Prostate gland (tissue), 2 donors: ENCODE measurements at regions not wholly inside any gene's neighbourhood (a gene's known extent, or its start where the extent isn't known, plus 50 kb on each side); places are given as distances from the start of the nearest gene placed in this dataset.

Experiments
- DNase-seq: peaks from one replicate; pipeline ENCODE4 v3.0.0-alpha.2; 2019; ENCODE audit warnings: low spot score
- H3K27ac ChIP-seq, 2 donors: fragments of 200-600 bp; sonication (generic); 2 replicates each; pipeline ENCODE4 v1.5.1; 2017 to 2019
- H3K27me3 ChIP-seq: fragments of 200-600 bp; sonication (generic); replicated peaks from 2 replicates; pipeline ENCODE4 v1.5.1; 2019; ENCODE audit not compliant: insufficient read depth
- H3K36me3 ChIP-seq, 2 donors: fragments of 200-600 bp; sonication (generic); 1 replicate in 1 of 2; 2 replicates in 1 of 2; pipeline versions ENCODE4 v1.5.1 to v1.8.1; 2017 to 2019
- H3K4me1 ChIP-seq: fragments of 200-600 bp; sonication (generic); replicated peaks from 2 replicates; pipeline ENCODE4 v1.5.1; 2019
- H3K4me3 ChIP-seq, 2 donors: fragments of 200-600 bp; sonication (generic); 2 replicates each; pipeline ENCODE4 v1.5.1; 2017 to 2019
- H3K9me3 ChIP-seq: fragments of 200-600 bp; sonication (generic); 2 replicates; pipeline ENCODE4 v1.5.1; 2017
- CTCF ChIP-seq, 4 experiments: fragments of 200-600 bp in 2 of 4; fragments of 450-650 bp in 2 of 4; sonication (generic) in 2 of 4; IDR thresholded peaks; 1 replicate in 3 of 4; 2 replicates in 1 of 4; pipeline ENCODE4 v1.5.1; 2016 to 2019; ENCODE audit warnings: antibody characterized with exemption in 4 of 4, mild to moderate bottlenecking in 2 of 4, moderate library complexity in 2 of 4
- POLR2A ChIP-seq: fragments of 450-650 bp; IDR thresholded peaks from one replicate; pipeline ENCODE4 v1.6.1; 2016; ENCODE audit warnings: antibody characterized with exemption, mild to moderate bottlenecking
- POLR2AphosphoS5 ChIP-seq: sonication (generic); formaldehyde crosslinking; IDR thresholded peaks from one replicate; pipeline ENCODE4 v1.6.1; 2017; ENCODE audit warnings: antibody characterized with exemption
- WGBS: methylation state at CpG from one replicate; pipeline ENCODE4 v1.1.5; 2018; 5-methylcytosine and 5-hydroxymethylcytosine counted together
- intact Hi-C: fragments of 100-400 bp; cut with DNase I; formaldehyde crosslinking; loops from one replicate; pipeline ENCODE4 v1.14.2; 2022

- intact Hi-C loops: no loop called here
- no peak for DNase-seq
- TF ChIP-seq CTCF (IDR thresholded peaks at IDR 0.05) (no peak), POLR2A (no peak), POLR2AphosphoS5 (no peak)
- Histone ChIP-seq H3K4me1 (no peaks in the 10 kb centered on the region), H3K36me3 (no peaks in the 10 kb centered on the region), H3K9me3 (no peaks in the 10 kb centered on the region), H3K27me3 (no peaks in the 10 kb centered on the region), H3K4me3 (no peak overlapping the region), H3K27ac (no peak overlapping the region)
- 41% methylated on average over 1 of the region's 1 CpG for WGBS
Observed at GRCh38 chr1:82819234-82819633, 1018.5 kb downstream of the ADGRL2 start.

DNA sequence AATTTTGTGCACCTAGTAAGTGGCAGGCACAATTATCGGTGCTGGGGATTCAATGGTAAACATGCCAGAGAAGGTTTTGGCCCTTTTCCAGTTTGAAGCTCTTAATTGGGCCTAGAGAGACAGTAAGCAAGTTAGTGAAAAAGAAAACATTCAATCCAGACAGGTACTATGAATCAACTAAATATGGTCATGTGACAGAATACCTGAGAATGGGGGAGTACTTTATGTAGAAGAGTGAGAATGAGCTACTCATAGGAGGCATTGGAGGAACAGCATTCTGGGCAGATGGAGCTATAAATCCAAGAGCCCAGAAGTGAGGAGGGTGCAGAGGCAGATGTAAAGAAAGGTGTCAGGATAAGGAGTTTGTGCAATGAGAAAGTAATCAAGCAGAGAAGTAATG, 1017.9 kb downstream of the ADGRL2 start:
- intact Hi-C loops: no loop called here
- WGBS: 68% methylated on average over 1 of the region's 1 CpG
- no peaks in the 10 kb centered on the region for H3K27me3 ChIP-seq
- H3K27ac ChIP-seq: no peak overlapping the region
- H3K9me3 ChIP-seq: no peaks in the 10 kb centered on the region
- H3K4me3 ChIP-seq: no peak overlapping the region
- TF ChIP-seq POLR2A (no peak), POLR2AphosphoS5 (no peak), CTCF (IDR thresholded peaks at IDR 0.05) (no peak)
- no peak for DNase-seq
- no peaks in the 10 kb centered on the region for H3K4me1 ChIP-seq
- no peaks in the 10 kb centered on the region for H3K36me3 ChIP-seq

GRCh38 chr1:82813386-82813785, 1012.7 kb downstream of the ADGRL2 start:
- H3K9me3 ChIP-seq: no peaks in the 10 kb centered on the region
- H3K27ac ChIP-seq: no peak overlapping the region
- no peaks in the 10 kb centered on the region for H3K27me3 ChIP-seq
- no peaks in the 10 kb centered on the region for H3K36me3 ChIP-seq
- intact Hi-C loops: no loop called here
- H3K4me3 ChIP-seq: no peak overlapping the region
- TF ChIP-seq CTCF (IDR thresholded peaks at IDR 0.05) (no peak), POLR2AphosphoS5 (no peak), POLR2A (no peak)
- no peak for DNase-seq
- H3K4me1 ChIP-seq: no peaks in the 10 kb centered on the region

DNA sequence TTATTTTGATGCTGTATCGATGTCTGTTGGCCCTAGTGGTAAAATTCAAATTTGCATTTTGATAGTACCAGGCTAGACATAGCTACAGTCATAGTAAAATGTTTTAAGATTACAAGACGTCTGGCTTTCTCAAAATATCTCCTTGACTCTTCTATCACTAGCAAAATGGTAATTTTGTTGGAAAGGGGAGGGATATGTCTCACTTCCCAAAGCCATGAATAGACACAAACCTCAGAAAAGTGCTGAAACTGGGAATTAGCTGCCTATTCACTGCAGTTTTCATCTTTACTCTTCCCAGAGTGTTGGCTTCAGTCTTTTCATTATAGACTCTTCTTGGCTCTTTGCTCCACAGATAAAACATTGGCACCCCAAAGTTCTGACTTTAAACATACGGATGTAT, 1009.9 kb downstream of the ADGRL2 start:
- Histone ChIP-seq H3K4me3 (no peak overlapping the region), H3K27ac (no peak overlapping the region), H3K9me3 (no peaks in the 10 kb centered on the region), H3K27me3 (no peaks in the 10 kb centered on the region), H3K4me1 (no peaks in the 10 kb centered on the region), H3K36me3 (no peaks in the 10 kb centered on the region)
- TF ChIP-seq POLR2A (no peak), POLR2AphosphoS5 (no peak), CTCF (IDR thresholded peaks at IDR 0.05) (no peak)
- intact Hi-C loops: no loop called here
- 85% methylated on average over 3 of the region's 3 CpGs for WGBS
- no peak for DNase-seq

DNA sequence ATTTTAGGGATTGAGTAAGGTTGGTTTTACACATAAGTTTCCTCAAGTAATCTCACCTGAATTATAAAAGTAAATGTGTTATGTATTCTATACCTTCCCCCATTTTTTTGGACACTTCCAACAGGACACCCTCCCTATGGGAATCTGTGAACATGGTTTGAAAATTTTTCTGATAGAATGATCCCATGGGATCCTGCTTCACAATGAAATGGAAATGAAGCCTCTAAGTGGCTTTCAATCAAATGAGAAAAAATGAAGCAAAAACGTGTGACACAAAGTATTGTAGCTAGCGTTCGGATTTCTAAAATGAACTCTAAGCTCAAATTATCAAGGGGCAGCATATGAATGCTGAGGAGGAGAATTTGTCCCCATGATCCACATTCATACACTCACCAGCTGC, 1006.8 kb downstream of the ADGRL2 start:
- TF ChIP-seq POLR2AphosphoS5 (no peak), CTCF (IDR thresholded peaks at IDR 0.05) (no peak), POLR2A (no peak)
- intact Hi-C loops: no loop called here
- H3K36me3 ChIP-seq: no peaks in the 10 kb centered on the region
- no peak overlapping the region for H3K27ac ChIP-seq
- H3K9me3 ChIP-seq: no peaks in the 10 kb centered on the region
- H3K27me3 ChIP-seq: no peaks in the 10 kb centered on the region
- no peak for DNase-seq
- no peaks in the 10 kb centered on the region for H3K4me1 ChIP-seq
- no peak overlapping the region for H3K4me3 ChIP-seq
- 96% methylated on average over 3 of the region's 3 CpGs for WGBS
